ENCODE measurements at regions not wholly inside any gene's neighbourhood (a gene's known extent, or its start where the extent isn't known, plus 50 kb on each side); places are given as distances from the start of the nearest gene placed in this dataset.

DNA sequence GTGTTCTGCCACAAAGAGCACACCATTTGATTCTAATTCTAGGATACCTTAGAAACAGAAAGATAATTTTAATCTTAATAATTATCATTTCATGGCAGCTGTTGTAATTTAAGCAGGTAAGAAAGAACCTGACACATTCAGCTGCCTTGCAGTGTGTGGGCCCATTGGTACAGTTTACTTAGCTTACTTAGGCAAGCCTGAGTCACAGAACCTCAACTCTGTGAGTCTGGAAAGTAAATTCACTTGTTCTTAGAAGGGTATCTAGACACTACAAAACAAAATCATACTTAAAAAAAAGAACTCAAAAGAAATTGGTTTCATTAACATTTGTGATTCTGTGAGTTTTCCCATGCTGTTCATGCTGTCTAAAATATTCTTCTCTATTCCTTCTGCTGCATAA lies 956.3 kb upstream of the SLC39A10 start:
- TF ChIP-seq, protein P1, sequence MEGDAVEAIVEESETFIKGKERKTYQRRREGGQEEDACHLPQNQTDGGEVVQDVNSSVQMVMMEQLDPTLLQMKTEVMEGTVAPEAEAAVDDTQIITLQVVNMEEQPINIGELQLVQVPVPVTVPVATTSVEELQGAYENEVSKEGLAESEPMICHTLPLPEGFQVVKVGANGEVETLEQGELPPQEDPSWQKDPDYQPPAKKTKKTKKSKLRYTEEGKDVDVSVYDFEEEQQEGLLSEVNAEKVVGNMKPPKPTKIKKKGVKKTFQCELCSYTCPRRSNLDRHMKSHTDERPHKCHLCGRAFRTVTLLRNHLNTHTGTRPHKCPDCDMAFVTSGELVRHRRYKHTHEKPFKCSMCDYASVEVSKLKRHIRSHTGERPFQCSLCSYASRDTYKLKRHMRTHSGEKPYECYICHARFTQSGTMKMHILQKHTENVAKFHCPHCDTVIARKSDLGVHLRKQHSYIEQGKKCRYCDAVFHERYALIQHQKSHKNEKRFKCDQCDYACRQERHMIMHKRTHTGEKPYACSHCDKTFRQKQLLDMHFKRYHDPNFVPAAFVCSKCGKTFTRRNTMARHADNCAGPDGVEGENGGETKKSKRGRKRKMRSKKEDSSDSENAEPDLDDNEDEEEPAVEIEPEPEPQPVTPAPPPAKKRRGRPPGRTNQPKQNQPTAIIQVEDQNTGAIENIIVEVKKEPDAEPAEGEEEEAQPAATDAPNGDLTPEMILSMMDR (IDR thresholded peaks at IDR 0.05; ENCODE audit: insufficient read depth, low read depth, low read length), result no peak
- no peak for TF ChIP-seq EZH2 (IDR thresholded peaks at IDR 0.05; ENCODE audit: insufficient read depth, low read length)
